Neural crest cell (in vitro differentiated cells): ENCODE measurements at regions not wholly inside any gene's neighbourhood (a gene's known extent, or its start where the extent isn't known, plus 50 kb on each side); places are given as distances from the start of the nearest gene placed in this dataset.
A peak's percentile ranks its signal among the peaks of the same experiment; 100 is the strongest.

ENCODE experiments used
- DNase-seq: peaks from one replicate; pipeline ENCODE4 v3.0.0; 2021; ENCODE audit warnings: low read depth, mixed read lengths, low spot score
- H3K27ac Mint-ChIP-seq: one replicate; pipeline ENCODE4 v1.8.0; 2021; ENCODE audit warnings: mild to moderate bottlenecking, mixed read lengths; ENCODE audit not compliant: unreplicated experiment
- H3K27me3 Mint-ChIP-seq: 2 replicates; pipeline ENCODE4 v1.8.0; 2021; ENCODE audit warnings: low read depth, mild to moderate bottlenecking, mixed read lengths
- H3K36me3 Mint-ChIP-seq: 2 replicates; pipeline ENCODE4 v1.8.0; 2021; ENCODE audit warnings: low read depth, mild to moderate bottlenecking, mixed read lengths
- H3K4me1 Mint-ChIP-seq: 2 replicates; pipeline ENCODE4 v1.8.0; 2021; ENCODE audit warnings: mixed read lengths
- H3K4me3 Mint-ChIP-seq: one replicate; pipeline ENCODE4 v1.8.0; 2021; ENCODE audit warnings: mild to moderate bottlenecking, mixed read lengths
- H3K9me3 Mint-ChIP-seq: 2 replicates; pipeline ENCODE4 v1.8.0; 2021; ENCODE audit warnings: mixed read lengths
- TF ChIP-seq, protein P1 (sequence below): fragments of 200-600 bp; sonication (generic); conservative IDR thresholded peaks from 2 replicates; pipeline ENCODE4 v1.5.0; 2021; ENCODE audit warnings: antibody characterized with exemption, mild to moderate bottlenecking

DNA sequence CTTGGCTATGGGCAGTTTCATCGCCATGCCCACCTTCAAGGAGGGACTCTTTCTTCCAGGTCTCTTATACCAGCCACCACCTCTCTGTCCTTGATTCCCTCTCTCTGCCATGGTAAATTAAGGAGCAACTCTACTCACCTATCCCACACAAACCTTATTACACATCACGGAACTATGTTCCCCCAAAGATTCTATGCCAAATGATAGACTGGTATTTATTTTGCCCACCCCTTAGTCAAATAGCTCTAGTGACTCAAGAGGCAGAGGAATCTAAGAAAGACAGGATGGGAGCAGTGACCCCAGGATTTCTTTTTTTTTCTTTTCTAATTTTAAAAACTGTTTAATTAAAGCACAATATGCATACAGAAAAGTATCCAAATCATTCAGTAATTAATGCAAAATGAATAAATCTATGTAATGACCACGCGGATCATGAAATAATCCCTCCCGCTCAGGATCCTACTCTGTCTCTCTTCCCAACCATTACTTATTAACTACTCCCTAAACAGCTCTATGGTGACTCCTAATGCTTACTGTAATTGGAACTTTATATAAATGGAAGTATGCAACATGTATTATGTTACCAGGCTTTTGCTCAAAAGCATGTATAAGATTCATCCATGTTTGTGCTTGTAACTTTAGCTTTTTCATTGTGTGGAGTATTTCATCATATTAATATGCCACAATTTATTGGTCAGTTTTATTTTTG, 410.8 kb upstream of the RASGRP1 start:
- no peaks in the 10 kb centered on the region for H3K27me3 Mint-ChIP-seq
- H3K9me3 Mint-ChIP-seq, result peaks cover 13% of the 10 kb centered on the region
- H3K36me3 Mint-ChIP-seq, result peaks cover 3% of the 10 kb centered on the region
- H3K4me1 Mint-ChIP-seq, result no peaks in the 10 kb centered on the region
- no peak overlapping the region for H3K27ac Mint-ChIP-seq
- no peak overlapping the region for H3K4me3 Mint-ChIP-seq
- DNase-seq, result no peak
- TF ChIP-seq, protein P1, sequence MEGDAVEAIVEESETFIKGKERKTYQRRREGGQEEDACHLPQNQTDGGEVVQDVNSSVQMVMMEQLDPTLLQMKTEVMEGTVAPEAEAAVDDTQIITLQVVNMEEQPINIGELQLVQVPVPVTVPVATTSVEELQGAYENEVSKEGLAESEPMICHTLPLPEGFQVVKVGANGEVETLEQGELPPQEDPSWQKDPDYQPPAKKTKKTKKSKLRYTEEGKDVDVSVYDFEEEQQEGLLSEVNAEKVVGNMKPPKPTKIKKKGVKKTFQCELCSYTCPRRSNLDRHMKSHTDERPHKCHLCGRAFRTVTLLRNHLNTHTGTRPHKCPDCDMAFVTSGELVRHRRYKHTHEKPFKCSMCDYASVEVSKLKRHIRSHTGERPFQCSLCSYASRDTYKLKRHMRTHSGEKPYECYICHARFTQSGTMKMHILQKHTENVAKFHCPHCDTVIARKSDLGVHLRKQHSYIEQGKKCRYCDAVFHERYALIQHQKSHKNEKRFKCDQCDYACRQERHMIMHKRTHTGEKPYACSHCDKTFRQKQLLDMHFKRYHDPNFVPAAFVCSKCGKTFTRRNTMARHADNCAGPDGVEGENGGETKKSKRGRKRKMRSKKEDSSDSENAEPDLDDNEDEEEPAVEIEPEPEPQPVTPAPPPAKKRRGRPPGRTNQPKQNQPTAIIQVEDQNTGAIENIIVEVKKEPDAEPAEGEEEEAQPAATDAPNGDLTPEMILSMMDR, result no peak

DNA sequence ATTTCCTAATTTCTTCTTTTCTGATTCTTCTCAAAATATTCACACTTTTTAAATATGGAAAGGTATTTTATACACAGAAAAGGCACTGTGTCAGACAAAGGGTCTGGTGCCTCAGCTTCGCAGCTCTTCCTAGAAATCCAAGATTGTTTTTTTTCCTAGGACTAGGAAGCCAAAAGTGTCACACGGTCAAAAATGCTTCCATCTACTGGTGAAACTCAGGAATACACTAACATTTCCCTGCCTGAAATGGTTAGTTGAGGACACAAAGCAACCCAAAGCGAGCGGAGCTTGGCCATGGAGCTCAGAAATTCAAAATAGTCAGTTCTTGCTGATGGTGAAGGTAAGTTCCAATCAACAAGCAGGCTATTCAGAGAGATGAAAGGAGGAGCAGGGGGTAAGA, 426.5 kb upstream of the RASGRP1 start:
- Mint-ChIP-seq H3K36me3 (no peaks in the 10 kb centered on the region), H3K27ac (no peak overlapping the region), H3K4me1 (peaks cover 13% of the 10 kb centered on the region), H3K4me3 (no peak overlapping the region), H3K9me3 (no peaks in the 10 kb centered on the region), H3K27me3 (no peaks in the 10 kb centered on the region)
- TF ChIP-seq, protein P1, result peak; percentile 59
- DNase-seq, result no peak

DNA sequence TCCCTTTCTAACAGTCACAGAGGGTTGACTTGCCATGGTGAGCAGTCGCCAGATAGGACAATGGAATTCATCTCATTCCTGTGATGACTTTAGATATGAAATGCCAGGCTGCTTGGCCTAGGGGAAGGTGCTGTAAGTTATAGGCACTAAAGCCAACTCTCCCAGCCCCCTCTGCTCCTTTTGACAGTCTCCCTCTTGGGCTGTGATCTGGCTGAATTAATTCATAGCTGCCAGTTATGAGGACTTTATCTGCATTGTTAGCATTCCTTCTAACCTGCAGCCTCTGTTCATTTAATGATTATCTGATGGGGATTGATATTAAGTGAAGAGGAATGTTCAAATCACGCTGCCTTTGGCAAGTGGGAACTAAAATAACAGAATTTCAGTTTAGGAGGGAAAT, 427.1 kb upstream of the RASGRP1 start:
- Mint-ChIP-seq H3K4me3 (no peak overlapping the region), H3K4me1 (peaks cover 13% of the 10 kb centered on the region), H3K27ac (no peak overlapping the region), H3K36me3 (no peaks in the 10 kb centered on the region), H3K9me3 (no peaks in the 10 kb centered on the region), H3K27me3 (no peaks in the 10 kb centered on the region)
- TF ChIP-seq, protein P1, result no peak
- no peak for DNase-seq

DNA sequence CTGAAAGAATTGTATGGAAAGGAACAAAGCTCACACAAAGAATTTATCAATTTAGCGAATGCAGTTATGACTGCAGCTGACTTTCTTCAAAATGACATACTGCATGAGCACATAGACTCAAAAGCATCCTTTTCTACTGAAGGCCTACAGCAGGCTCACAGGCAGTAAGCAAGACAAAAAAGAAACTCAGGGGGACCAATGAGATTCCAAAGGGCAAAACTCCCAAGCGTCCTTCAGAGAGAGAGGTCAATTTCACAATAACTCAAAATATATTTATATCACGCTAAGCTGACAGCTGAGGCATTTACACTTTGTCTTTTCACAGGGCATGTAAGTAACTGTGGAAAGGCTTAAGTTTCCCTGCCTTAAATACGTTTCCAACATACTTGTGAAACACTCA, 427.9 kb upstream of the RASGRP1 start:
- Mint-ChIP-seq H3K27ac (no peak overlapping the region), H3K36me3 (no peaks in the 10 kb centered on the region), H3K4me1 (peaks cover 13% of the 10 kb centered on the region), H3K9me3 (no peaks in the 10 kb centered on the region), H3K4me3 (no peak overlapping the region), H3K27me3 (no peaks in the 10 kb centered on the region)
- DNase-seq, result no peak
- TF ChIP-seq, protein P1, result no peak

DNA sequence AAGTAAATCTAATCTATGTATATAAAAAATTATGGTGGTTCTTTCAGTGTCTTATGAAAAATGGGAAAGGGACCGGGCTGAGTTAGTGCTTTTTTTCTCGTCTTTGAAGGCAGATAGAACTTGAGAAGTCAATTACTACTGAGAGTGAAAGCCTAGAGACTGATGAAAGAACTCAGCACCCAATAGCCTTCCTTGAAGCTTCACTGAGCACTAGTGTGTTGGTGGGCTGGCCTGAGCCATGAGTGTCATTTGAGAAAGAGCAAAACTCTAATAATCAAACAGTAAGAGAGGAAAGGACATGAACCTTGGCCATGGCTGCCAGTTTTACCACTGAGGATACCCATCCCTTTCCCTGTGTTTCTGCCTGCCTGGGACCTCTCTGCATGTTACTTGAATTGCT, 428.3 kb upstream of the RASGRP1 start:
- H3K4me3 Mint-ChIP-seq, result no peak overlapping the region
- no peaks in the 10 kb centered on the region for H3K27me3 Mint-ChIP-seq
- H3K27ac Mint-ChIP-seq, result no peak overlapping the region
- no peak for DNase-seq
- no peaks in the 10 kb centered on the region for H3K9me3 Mint-ChIP-seq
- H3K4me1 Mint-ChIP-seq, result peaks cover 13% of the 10 kb centered on the region
- TF ChIP-seq, protein P1, result no peak
- H3K36me3 Mint-ChIP-seq, result no peaks in the 10 kb centered on the region
